Neural cell (in vitro differentiated cells): ENCODE measurements at regions not wholly inside any gene's neighbourhood (a gene's known extent, or its start where the extent isn't known, plus 50 kb on each side); places are given as distances from the start of the nearest gene placed in this dataset.

Experiments
- H2AFZ ChIP-seq: fragments of 200-600, 300-800 bp; sonication (generic), shearing (Covaris generic); 2 replicates; pipeline ENCODE4 v1.6.0; 2014; ENCODE audit warnings: low read depth, mild to moderate bottlenecking, antibody characterized with exemption, low read length, moderate library complexity
- H3F3A ChIP-seq: fragments of 200-600 bp; shearing (Covaris generic); 2 replicates; pipeline ENCODE4 v1.6.1; 2016; ENCODE audit warnings: mild to moderate bottlenecking, moderate library complexity, mixed read lengths, antibody characterized with exemption, low read length; ENCODE audit not compliant: insufficient read depth, poor library complexity, severe bottlenecking
- H3K27ac ChIP-seq: fragments of 200-600, 300-800 bp; sonication (generic), shearing (Covaris generic); 2 replicates; pipeline ENCODE4 v1.5.1; 2014; ENCODE audit warnings: mild to moderate bottlenecking, low read length, moderate library complexity
- H3K27me3 ChIP-seq: fragments of 300-800, 200-600 bp; sonication (generic), shearing (Covaris generic); 2 replicates; pipeline ENCODE4 v1.6.0; 2014; ENCODE audit warnings: mild to moderate bottlenecking, low read depth, low read length, moderate library complexity; ENCODE audit not compliant: insufficient read depth
- H3K36me3 ChIP-seq: fragments of 300-800, 200-600 bp; sonication (generic), shearing (Covaris generic); 2 replicates; pipeline ENCODE4 v1.5.1; 2014; ENCODE audit warnings: mild to moderate bottlenecking, antibody characterized with exemption, low read length, moderate library complexity; ENCODE audit not compliant: insufficient read depth
- H3K4me2 ChIP-seq: fragments of 300-800, 200-600 bp; sonication (generic), shearing (Covaris generic); 2 replicates; pipeline ENCODE4 v1.6.0; 2014; ENCODE audit warnings: mild to moderate bottlenecking, low read length
- H3K4me3 ChIP-seq: fragments of 300-800, 200-600 bp; sonication (generic), shearing (Covaris generic); 2 replicates; pipeline ENCODE4 v1.5.1; 2014; ENCODE audit warnings: mild to moderate bottlenecking, low read length, moderate library complexity
- H3K79me2 ChIP-seq: fragments of 200-600 bp; shearing (Covaris generic); replicated peaks from 2 replicates; pipeline ENCODE4 v1.6.0; 2014; ENCODE audit warnings: mild to moderate bottlenecking, low read length, moderate library complexity; ENCODE audit not compliant: insufficient read depth
- H3K9ac ChIP-seq: fragments of 300-800, 200-600 bp; sonication (generic), shearing (Covaris generic); 2 replicates; pipeline ENCODE4 v1.6.1; 2016; ENCODE audit warnings: mild to moderate bottlenecking, low read length, mixed read lengths
- H3K9me2 ChIP-seq: fragments of 200-600 bp; shearing (Covaris generic); 2 replicates; pipeline ENCODE4 v1.6.1; 2016; ENCODE audit warnings: mild to moderate bottlenecking, low read length, mixed read lengths; ENCODE audit not compliant: insufficient read depth
- H3K9me3 ChIP-seq: fragments of 200-600, 300-800 bp; sonication (generic), shearing (Covaris generic); 2 replicates; pipeline ENCODE4 v1.6.1; 2016; ENCODE audit warnings: mild to moderate bottlenecking, mixed run types, low read length, moderate library complexity, mixed read lengths
- H4K20me1 ChIP-seq: fragments of 200-600 bp; shearing (Covaris generic); 2 replicates; pipeline ENCODE4 v1.6.1; 2016; ENCODE audit warnings: mild to moderate bottlenecking, mixed run types; ENCODE audit not compliant: insufficient read depth
- CTCF ChIP-seq: fragments of 450-650 bp; IDR thresholded peaks from 2 replicates; pipeline ENCODE4 v1.5.1; 2014; ENCODE audit warnings: antibody characterized with exemption, mild to moderate bottlenecking, moderate library complexity; ENCODE audit not compliant: poor library complexity, severe bottlenecking
- EP300 ChIP-seq: fragments of 450-650 bp; conservative IDR thresholded peaks from 2 replicates; pipeline ENCODE4 v1.6.1; 2014; ENCODE audit warnings: antibody characterized with exemption, mild to moderate bottlenecking, moderate library complexity; ENCODE audit not compliant: poor library complexity, severe bottlenecking
- EZH2 ChIP-seq: fragments of 200-600, 300-800 bp; shearing (Covaris generic), sonication (generic); IDR thresholded peaks from 2 replicates; pipeline ENCODE4 v1.6.1; 2014; ENCODE audit warnings: antibody characterized with exemption, low read length, borderline replicate concordance, mild to moderate bottlenecking; ENCODE audit not compliant: insufficient read depth, poor library complexity, severe bottlenecking
- MXI1 ChIP-seq: fragments of 450-650 bp; conservative IDR thresholded peaks from 2 replicates; pipeline ENCODE4 v1.6.1; 2014; ENCODE audit warnings: antibody characterized with exemption, mild to moderate bottlenecking; ENCODE audit not compliant: poor library complexity, severe bottlenecking
- POLR2AphosphoS5 ChIP-seq: IDR thresholded peaks from 2 replicates; pipeline ENCODE4 v1.6.1; 2012
- RAD21 ChIP-seq: fragments of 450-650 bp; conservative IDR thresholded peaks from 2 replicates; pipeline ENCODE4 v1.6.1; 2014; ENCODE audit warnings: antibody characterized with exemption, mild to moderate bottlenecking, moderate library complexity
- REST ChIP-seq: IDR thresholded peaks from 2 replicates; pipeline ENCODE4 v1.6.1; 2012; ENCODE audit warnings: borderline replicate concordance
- SMC3 ChIP-seq: fragments of 450-650 bp; conservative IDR thresholded peaks from 2 replicates; pipeline ENCODE4 v1.6.1; 2014; ENCODE audit warnings: antibody characterized with exemption, mild to moderate bottlenecking, moderate library complexity; ENCODE audit not compliant: poor library complexity
- TAF1 ChIP-seq: IDR thresholded peaks from 2 replicates; pipeline ENCODE4 v1.6.1; 2012; ENCODE audit warnings: low read depth

GRCh38 chr2:10981941-10982431 is 70.3 kb downstream of the KCNF1 start:
- Histone ChIP-seq H3K9me3 (no peaks in the 10 kb centered on the region), H4K20me1 (no peaks in the 10 kb centered on the region), H3F3A (no peaks in the 10 kb centered on the region), H2AFZ (no peak overlapping the region), H3K36me3 (no peaks in the 10 kb centered on the region), H3K4me3 (no peak overlapping the region), H3K79me2 (no peaks in the 10 kb centered on the region), H3K4me2 (no peak overlapping the region), H3K9me2 (no peaks in the 10 kb centered on the region), H3K27me3 (no peaks in the 10 kb centered on the region), H3K9ac (no peak overlapping the region), H3K27ac (no peak overlapping the region)
- TF ChIP-seq TAF1 (no peak), EP300 (no peak), CTCF (no peak), MXI1 (no peak)

- Histone ChIP-seq H3K9me3 (no peaks in the 10 kb centered on the region), H3K9me2 (no peaks in the 10 kb centered on the region), H3F3A (no peaks in the 10 kb centered on the region), H3K36me3 (no peaks in the 10 kb centered on the region), H3K4me2 (no peak overlapping the region), H3K79me2 (no peaks in the 10 kb centered on the region), H2AFZ (no peak overlapping the region), H4K20me1 (no peaks in the 10 kb centered on the region), H3K27me3 (no peaks in the 10 kb centered on the region), H3K9ac (no peak overlapping the region), H3K4me3 (no peak overlapping the region), H3K27ac (no peak overlapping the region)
- TF ChIP-seq EP300 (no peak), EZH2 (no peak), RAD21 (no peak), TAF1 (no peak), CTCF (no peak), MXI1 (no peak), SMC3 (no peak), POLR2AphosphoS5 (no peak), REST (no peak)
Observed at GRCh38 chr2:10982931-10983701, 71.4 kb downstream of the KCNF1 start.
